ENCODE measurements at regions not wholly inside any gene's neighbourhood (a gene's known extent, or its start where the extent isn't known, plus 50 kb on each side); places are given as distances from the start of the nearest gene placed in this dataset.

DNA sequence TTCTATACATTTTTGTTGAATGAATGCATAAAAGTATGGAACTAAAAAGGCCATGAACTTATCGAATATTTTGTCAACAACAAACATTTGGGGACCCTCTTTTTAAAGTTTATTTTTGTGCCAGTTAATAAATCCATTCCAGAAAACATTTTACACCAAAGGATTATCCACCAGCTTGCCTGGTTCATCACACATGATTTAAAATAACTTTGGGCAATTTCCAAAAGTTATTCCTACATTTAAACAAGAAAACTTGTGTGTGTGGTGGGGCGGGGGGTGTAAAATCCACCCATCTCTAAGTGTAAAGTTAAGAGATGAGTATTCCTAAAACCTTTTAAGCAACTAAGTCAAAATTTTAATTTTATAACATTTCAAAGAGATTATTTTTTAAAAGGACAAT is 224.5 kb upstream of the SNX7 start:
- H3K4me1 Mint-ChIP-seq: peaks cover 4% of the 10 kb centered on the region
- Histone ChIP-seq H3K27ac (no peak overlapping the region), H4K20me1 (ENCODE audit: low read depth) (no peaks in the 10 kb centered on the region), H3K27me3 (no peaks in the 10 kb centered on the region), H3K79me2 (ENCODE audit: low read depth) (no peaks in the 10 kb centered on the region), H3K4me3 (no peak overlapping the region), H3K36me3 (no peaks in the 10 kb centered on the region), H3K4me2 (no peak overlapping the region), H3K9me3 (ENCODE audit: low read depth) (no peaks in the 10 kb centered on the region), H3K4me1 (no peaks in the 10 kb centered on the region), H2AFZ (replicated peaks) (no peak overlapping the region), H3F3A (ENCODE audit: low read depth) (no peaks in the 10 kb centered on the region), H3K9ac (no peak overlapping the region)
- H3K36me3 Mint-ChIP-seq: no peaks in the 10 kb centered on the region
- DNase-seq (ENCODE audit: low spot score): no peak
- no peaks in the 10 kb centered on the region for H3K27me3 Mint-ChIP-seq (ENCODE audit: insufficient read depth, low read depth)
- no peak overlapping the region for H3K4me3 Mint-ChIP-seq
- H3K9me3 Mint-ChIP-seq: no peaks in the 10 kb centered on the region
- TF ChIP-seq, protein P1, sequence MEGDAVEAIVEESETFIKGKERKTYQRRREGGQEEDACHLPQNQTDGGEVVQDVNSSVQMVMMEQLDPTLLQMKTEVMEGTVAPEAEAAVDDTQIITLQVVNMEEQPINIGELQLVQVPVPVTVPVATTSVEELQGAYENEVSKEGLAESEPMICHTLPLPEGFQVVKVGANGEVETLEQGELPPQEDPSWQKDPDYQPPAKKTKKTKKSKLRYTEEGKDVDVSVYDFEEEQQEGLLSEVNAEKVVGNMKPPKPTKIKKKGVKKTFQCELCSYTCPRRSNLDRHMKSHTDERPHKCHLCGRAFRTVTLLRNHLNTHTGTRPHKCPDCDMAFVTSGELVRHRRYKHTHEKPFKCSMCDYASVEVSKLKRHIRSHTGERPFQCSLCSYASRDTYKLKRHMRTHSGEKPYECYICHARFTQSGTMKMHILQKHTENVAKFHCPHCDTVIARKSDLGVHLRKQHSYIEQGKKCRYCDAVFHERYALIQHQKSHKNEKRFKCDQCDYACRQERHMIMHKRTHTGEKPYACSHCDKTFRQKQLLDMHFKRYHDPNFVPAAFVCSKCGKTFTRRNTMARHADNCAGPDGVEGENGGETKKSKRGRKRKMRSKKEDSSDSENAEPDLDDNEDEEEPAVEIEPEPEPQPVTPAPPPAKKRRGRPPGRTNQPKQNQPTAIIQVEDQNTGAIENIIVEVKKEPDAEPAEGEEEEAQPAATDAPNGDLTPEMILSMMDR (IDR thresholded peaks at IDR 0.05): no peak
- TF ChIP-seq EZH2 (IDR thresholded peaks at IDR 0.05) (no peak), EZH2phosphoT487 (IDR thresholded peaks at IDR 0.05) (no peak)
- no peak overlapping the region for H3K27ac Mint-ChIP-seq

DNA sequence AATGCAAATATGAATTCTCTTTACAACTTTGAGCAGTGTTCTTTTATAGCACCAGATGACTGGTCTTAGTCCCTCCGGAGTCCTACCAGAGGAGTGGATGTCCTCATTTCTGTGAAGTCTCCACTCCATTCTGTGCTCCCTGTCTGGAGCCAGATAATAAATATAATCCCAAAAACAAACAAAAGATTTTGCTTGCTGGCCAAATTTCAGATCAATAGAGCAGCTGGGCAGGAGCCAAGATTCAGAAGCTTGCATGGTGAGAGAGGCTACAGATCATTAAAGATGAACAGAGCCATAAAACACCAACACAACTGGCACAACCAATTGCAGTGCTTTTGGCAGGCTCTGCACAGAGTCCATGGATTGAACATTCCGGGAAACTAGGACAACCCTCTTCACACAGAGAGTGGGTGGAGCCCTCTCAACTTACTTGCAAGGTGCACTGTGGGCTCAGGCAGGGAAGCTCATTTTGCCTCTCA is 231.5 kb upstream of the SNX7 start:
- no peaks in the 10 kb centered on the region for H3K9me3 Mint-ChIP-seq
- Histone ChIP-seq H3K4me1 (peaks cover 9% of the 10 kb centered on the region), H3F3A (ENCODE audit: low read depth) (no peaks in the 10 kb centered on the region), H3K9me3 (ENCODE audit: low read depth) (no peaks in the 10 kb centered on the region), H4K20me1 (ENCODE audit: low read depth) (no peaks in the 10 kb centered on the region), H3K27me3 (no peaks in the 10 kb centered on the region), H3K36me3 (no peaks in the 10 kb centered on the region), H3K4me3 (no peak overlapping the region), H3K4me2 (peak overlapping the region; percentile 24), H3K79me2 (ENCODE audit: low read depth) (no peaks in the 10 kb centered on the region), H3K9ac (no peak overlapping the region), H3K27ac (no peak overlapping the region), H2AFZ (replicated peaks) (peak overlapping the region; percentile 88)
- no peaks in the 10 kb centered on the region for H3K27me3 Mint-ChIP-seq (ENCODE audit: insufficient read depth, low read depth)
- DNase-seq (ENCODE audit: low spot score): peak; percentile 25
- H3K4me3 Mint-ChIP-seq: no peak overlapping the region
- H3K4me1 Mint-ChIP-seq: peaks cover 5% of the 10 kb centered on the region
- no peaks in the 10 kb centered on the region for H3K36me3 Mint-ChIP-seq
- no peak overlapping the region for H3K27ac Mint-ChIP-seq
- TF ChIP-seq EZH2phosphoT487 (IDR thresholded peaks at IDR 0.05) (no peak), EZH2 (IDR thresholded peaks at IDR 0.05) (no peak)
- TF ChIP-seq, protein P1 (IDR thresholded peaks at IDR 0.05): no peak

DNA sequence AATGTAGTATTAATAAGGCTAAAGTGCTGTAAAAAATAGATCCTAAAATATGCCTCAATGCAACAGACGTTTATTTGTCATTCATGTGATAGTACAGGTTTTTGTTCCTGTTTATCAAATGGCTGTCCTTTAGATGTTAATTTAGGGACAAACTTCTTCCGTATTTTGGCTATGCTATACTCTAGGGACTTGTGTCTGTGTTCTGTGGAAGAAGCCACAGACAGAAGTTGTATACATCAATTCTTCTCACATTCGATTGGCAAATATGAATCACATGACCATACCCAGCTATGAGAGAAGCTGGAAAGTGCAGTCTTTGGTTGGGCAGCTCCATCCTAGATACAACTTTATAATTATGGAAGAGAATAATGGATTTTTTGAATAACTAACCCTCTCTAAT is 232.7 kb upstream of the SNX7 start:
- Histone ChIP-seq H3K36me3 (no peaks in the 10 kb centered on the region), H2AFZ (replicated peaks) (no peak overlapping the region), H3K4me1 (peaks cover 9% of the 10 kb centered on the region), H3F3A (ENCODE audit: low read depth) (no peaks in the 10 kb centered on the region), H3K4me2 (no peak overlapping the region), H4K20me1 (ENCODE audit: low read depth) (no peaks in the 10 kb centered on the region), H3K27ac (no peak overlapping the region), H3K9me3 (ENCODE audit: low read depth) (no peaks in the 10 kb centered on the region), H3K79me2 (ENCODE audit: low read depth) (no peaks in the 10 kb centered on the region), H3K4me3 (no peak overlapping the region), H3K27me3 (no peaks in the 10 kb centered on the region), H3K9ac (no peak overlapping the region)
- no peak overlapping the region for H3K4me3 Mint-ChIP-seq
- TF ChIP-seq EZH2phosphoT487 (IDR thresholded peaks at IDR 0.05) (no peak), EZH2 (IDR thresholded peaks at IDR 0.05) (no peak)
- TF ChIP-seq, protein P1 (IDR thresholded peaks at IDR 0.05): no peak
- no peak overlapping the region for H3K27ac Mint-ChIP-seq
- no peak for DNase-seq (ENCODE audit: low spot score)
- H3K9me3 Mint-ChIP-seq: no peaks in the 10 kb centered on the region
- H3K4me1 Mint-ChIP-seq: peaks cover 5% of the 10 kb centered on the region
- H3K27me3 Mint-ChIP-seq (ENCODE audit: insufficient read depth, low read depth): no peaks in the 10 kb centered on the region
- no peaks in the 10 kb centered on the region for H3K36me3 Mint-ChIP-seq

Data from neural progenitor cell (in vitro differentiated cells).